NB4 (cell line): ENCODE measurements at regions not wholly inside any gene's neighbourhood (a gene's known extent, or its start where the extent isn't known, plus 50 kb on each side); places are given as distances from the start of the nearest gene placed in this dataset.

ENCODE experiments used
- DNase-seq: peaks from one replicate; pipeline ENCODE4 v3.0.0; 2010; ENCODE audit warnings: low read depth
- H3K4me3 ChIP-seq: one replicate; pipeline ENCODE4 v1.5.1; 2011; ENCODE audit warnings: mild to moderate bottlenecking, low read depth, low read length, moderate library complexity
- CTCF ChIP-seq: IDR thresholded peaks from one replicate; pipeline ENCODE4 v1.5.1; 2012; ENCODE audit warnings: low read depth, low read length
- MAX ChIP-seq: IDR thresholded peaks from 2 replicates; pipeline ENCODE4 v1.6.1; 2011; ENCODE audit warnings: low read depth, low read length
- MYC ChIP-seq: IDR thresholded peaks from 2 replicates; pipeline ENCODE4 v1.6.1; 2011; ENCODE audit warnings: low read depth, low read length
- POLR2A ChIP-seq: IDR thresholded peaks from 2 replicates; pipeline ENCODE4 v1.6.1; 2011; ENCODE audit warnings: mild to moderate bottlenecking; ENCODE audit not compliant: insufficient read length; ENCODE audit errors: extremely low read depth

- TF ChIP-seq MYC = no peak
- TF ChIP-seq CTCF = no peak
- no peak for TF ChIP-seq POLR2A
- no peak for TF ChIP-seq MAX
Measured at GRCh38 chr6:56869346-56869745, 85.6 kb upstream of the BEND6 start.

GRCh38 chr6:56868687-56869086 lies 86.2 kb upstream of the BEND6 start:
- TF ChIP-seq POLR2A = no peak
- no peak for TF ChIP-seq MYC
- TF ChIP-seq MAX = no peak
- no peak for TF ChIP-seq CTCF
- no peak for DNase-seq
- no peak overlapping the region for H3K4me3 ChIP-seq

More at GRCh38 chr6:56869346-56869745, 85.6 kb upstream of the BEND6 start:
- H3K4me3 ChIP-seq = no peak overlapping the region
- no peak for DNase-seq

GRCh38 chr6:56866917-56867522 lies 87.9 kb upstream of the BEND6 start:
- TF ChIP-seq MYC (no peak), MAX (no peak), POLR2A (no peak), CTCF (no peak)
- DNase-seq = no peak
- no peak overlapping the region for H3K4me3 ChIP-seq

- TF ChIP-seq MAX (no peak), MYC (no peak), CTCF (no peak), POLR2A (no peak)
- no peak for DNase-seq
- H3K4me3 ChIP-seq = no peak overlapping the region
Measured at GRCh38 chr6:56865081-56865875, 89.6 kb upstream of the BEND6 start.

- no peak for DNase-seq
- TF ChIP-seq CTCF (no peak), POLR2A (no peak), MYC (no peak), MAX (no peak)
- H3K4me3 ChIP-seq = no peak overlapping the region
Measured at GRCh38 chr6:56864171-56864616, 90.7 kb upstream of the BEND6 start.
